ENCODE measurements at regions not wholly inside any gene's neighbourhood (a gene's known extent, or its start where the extent isn't known, plus 50 kb on each side); places are given as distances from the start of the nearest gene placed in this dataset.

DNA sequence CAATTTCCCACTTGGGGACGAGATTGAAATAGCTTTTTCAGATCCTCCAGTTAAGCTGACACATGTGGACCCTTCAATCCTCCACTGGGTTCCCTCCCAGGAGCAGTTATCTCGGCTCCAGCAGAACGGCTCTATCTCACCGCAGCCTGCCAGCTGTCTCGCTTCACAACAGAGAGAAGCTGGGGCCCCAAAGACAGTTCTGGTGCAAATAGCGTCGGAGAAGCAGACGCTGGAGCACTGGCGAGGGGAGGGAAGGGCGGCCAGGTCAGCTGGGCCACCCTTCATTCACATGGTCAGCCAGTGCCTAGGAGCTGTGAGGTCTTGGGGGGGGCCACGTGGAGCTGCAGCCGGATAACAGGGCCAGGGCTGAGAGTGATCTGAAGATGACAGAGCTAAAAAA, 141.3 kb upstream of the SDK2 start:
- DNase-seq (ENCODE audit: low spot score), result no peak

DNA sequence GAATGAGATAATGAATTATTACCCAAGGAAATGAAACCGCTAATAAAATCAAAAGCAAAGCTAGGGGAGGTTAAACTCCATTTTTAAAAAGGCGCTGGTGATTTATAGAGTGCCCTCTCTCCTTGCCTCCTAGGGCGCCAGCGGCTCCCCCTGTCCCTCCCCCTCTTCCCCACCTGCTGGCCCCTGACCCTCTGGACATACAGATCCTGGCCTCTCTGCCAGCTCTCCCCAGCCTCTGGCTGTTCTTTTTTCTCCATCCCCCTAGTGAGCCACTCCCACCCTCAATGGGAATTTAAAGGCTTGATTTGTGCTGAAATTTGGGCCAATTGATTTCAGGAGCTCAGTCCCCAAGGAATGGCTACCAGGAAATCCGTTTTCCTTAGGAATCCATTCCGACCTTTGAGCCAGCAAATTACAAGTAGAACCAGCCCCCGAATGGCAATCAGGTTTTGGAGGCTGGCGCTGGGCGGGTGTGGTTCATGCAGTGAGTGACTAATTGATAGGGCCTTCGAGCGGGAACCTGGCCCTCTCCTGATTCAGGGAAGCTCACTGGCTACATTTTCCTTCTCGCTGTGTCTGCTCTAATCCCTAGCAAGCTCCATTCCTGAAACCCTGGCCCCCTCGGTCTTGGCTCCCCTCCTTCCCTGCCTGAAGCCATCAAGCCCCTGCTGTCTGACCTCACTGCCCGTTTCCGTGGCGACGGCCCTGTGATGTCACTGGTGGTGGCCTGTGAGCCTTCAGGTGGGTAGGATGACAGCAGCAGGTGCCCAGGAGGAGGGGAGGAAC, 141.9 kb upstream of the SDK2 start:
- DNase-seq (ENCODE audit: low spot score), result no peak

DNA sequence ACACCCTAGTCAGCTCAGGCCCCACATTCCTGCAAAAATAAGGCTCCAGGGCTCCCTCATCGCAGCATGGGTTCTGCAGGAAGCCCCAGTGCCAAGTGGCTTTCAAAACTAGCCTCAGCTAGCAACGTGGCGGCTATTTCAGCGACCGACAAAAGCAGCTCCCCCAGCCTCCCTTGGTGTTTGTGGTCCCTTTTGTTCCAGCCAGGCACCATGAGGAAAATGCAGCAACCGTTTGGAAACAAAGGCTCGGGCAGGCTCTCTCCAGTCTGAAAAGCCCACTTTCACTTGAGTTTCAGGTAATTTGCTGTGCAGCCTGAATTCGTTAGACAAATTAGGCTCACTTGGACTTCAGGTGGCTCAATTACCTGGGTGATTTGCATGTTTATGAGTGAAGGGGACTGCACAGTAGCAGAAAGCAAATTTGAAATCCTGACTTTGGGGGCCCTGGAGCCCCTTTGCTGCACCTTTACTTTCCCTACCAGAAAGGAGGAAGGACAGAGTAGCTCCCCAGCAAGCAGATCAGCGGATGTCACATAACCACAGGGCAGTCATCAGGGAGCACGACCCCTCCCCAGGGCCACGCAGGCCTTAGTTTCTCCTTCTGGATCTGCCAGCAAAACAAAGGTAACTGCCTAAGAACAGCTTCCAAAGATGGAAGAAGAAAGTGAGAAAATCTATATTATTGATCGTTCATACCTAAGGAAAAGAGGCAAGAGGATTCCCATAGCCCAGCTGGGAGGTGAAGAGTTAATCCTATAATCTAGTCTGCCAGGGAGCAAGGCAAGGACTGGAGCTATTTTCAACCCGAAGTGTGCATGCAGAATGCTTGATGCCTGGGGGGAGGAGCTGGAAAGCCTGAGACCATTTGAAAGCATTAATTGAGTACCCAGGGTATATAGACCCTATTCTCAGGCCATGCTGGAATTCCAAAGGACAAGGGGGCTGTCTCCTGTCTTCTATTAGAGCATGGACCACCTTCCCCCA, 143.1 kb upstream of the SDK2 start:
- DNase-seq (ENCODE audit: low spot score), result no peak

GRCh38 chr17:73788111-73788510, 143.9 kb upstream of the SDK2 start:
- no peak for DNase-seq (ENCODE audit: low spot score)

DNA sequence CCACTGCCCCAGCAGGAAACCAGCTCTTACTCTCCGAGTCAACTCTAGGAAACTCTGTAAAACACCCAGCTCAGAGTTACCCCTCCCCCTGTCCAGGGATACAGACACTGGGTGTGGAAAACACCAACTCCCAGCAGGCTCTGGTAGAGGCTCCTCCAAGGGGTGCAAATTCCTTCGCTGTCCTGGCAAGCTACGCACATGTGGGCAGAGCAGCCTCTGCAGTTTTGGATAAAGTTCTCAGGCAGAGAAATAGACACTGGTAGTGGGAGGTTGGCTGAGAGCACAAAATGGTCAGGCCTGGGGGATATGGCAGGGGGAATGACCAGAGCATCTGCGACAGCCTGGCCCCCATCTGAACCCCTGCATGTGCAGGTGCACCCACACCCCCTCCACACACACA, 146.9 kb upstream of the SDK2 start:
- DNase-seq (ENCODE audit: low spot score), result no peak

DNA sequence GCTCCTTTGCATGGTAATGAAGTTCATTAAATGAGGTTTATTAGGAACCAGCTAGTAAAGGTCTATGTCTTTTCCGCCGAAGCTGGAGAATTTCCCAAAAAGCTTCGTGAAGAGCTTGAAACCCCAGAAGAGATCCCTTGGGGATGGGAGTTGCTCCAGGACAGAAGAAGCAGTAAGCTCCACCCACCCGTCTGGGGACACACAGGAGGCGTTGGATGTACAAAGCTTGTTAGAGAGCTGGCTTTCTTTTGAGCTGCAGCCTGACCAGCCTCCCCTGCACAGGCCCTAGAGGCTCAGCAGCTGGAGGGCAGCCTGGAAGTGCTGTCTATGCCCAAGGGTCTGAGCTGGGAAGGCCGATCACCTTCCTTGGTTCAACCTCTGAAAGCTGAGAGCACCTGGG, 147.4 kb upstream of the SDK2 start:
- DNase-seq (ENCODE audit: low spot score), result no peak

- DNase-seq (ENCODE audit: low spot score), result no peak
These were observed 148.7 kb upstream of the SDK2 start for GRCh38 chr17:73792994-73793393.

GRCh38 chr17:73794336-73794735, 150.1 kb upstream of the SDK2 start:
- peak; percentile 20 for DNase-seq (ENCODE audit: low spot score)

DNA sequence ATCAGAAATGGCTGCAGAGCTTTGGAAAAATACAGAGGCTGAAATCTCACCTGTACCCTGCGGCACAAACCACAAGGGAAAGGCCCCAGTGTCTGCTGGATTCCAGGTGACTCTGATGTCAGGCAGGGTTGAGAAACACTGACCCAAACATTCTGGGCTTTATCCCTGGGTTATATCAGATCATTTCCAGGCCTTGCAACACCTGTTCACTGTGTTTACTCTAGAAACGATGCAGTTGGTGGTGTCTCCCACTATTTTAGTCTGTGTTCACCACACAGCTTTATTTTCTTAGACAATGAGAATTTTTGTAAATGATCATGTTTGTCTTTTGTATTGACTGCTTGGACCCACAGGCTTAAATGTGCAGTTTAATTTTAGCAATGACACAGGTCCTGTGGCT, 151.5 kb upstream of the SDK2 start:
- DNase-seq (ENCODE audit: low spot score), result no peak

DNA sequence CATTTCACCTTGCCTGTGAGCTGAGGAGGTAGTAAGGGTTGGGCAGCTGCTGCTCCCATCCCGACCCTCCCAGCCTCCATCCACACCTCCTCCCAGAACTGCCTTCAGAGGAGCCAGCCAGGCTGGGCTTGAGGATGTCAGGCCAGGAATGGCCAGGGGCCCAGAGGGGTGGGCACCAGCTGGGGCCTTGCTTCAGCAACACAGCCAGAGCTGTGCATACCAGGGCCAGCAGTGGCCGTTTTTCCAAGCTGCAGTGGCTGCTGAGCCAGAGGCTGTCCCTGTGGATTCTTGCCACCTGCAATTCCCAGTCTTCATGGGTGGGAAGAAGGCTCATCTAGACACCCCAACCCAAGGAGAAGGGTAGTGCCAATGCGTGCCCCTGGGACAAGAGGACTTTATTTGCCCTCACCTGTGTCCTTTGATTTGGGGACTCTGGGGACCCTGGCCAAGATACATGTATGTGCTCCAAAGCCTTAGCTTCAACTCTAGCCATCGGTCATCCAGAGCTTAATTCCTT, 153.4 kb upstream of the SDK2 start:
- DNase-seq (ENCODE audit: low spot score), result no peak

GRCh38 chr17:73798111-73798748, 154.0 kb upstream of the SDK2 start:
- peak; percentile 97 for DNase-seq (ENCODE audit: low spot score)

DNA sequence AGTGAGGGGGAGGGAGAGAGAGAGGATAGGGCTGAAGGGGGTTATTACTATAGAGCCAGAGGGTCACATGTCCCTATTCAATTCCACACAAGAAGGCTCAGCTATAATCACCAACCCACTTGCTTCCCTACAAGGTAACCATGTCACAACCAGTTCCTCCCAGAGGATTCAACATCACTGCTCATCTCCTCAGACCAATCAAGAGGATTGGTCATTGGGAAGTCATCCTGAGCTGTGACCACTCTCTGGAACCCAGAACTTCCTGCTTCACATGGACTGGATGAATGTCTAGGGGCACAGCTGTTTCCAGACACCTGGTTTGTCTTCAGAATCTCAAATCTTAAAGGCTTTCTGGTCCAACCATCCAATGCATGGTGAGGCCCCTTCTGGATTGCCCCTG, 154.9 kb upstream of the SDK2 start:
- no peak for DNase-seq (ENCODE audit: low spot score)

DNA sequence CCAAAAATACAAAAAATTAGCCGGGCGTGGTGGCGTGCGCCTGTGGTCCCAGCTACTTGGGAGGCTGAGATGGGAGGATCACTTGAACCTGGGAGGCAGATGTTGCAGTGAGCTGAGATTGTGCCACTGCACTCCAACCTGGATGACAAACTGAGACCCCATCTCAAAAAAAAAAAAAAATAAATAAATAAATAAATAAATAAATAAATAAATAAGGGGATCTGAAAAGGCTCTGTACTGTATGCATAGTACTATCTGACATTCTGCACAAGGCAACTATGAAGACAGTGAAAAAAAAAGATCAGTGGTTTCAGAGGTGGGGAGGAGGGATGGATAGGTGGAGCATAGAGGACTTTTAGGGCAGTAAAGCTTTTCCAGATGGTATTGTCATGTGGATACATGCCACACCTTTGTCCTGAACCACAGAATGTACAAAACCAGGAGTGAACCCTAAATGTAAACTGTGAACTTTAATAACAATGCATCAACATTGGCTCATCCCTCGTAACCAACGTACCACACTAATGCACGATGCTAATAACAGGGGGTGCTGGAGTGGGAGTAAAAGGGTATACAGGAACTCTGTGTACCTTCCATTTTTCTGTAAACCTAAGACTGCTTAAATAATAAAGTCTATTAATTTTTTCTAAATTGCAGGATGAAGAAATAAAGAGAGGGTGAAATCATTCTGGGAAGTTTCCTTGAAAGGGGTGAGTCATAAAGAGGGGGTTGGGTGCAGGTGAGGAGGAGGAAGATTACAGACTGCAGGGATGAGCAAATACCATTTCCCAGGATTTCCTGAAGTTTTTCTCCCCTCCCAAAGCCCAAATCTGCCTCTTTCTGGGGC, 155.8 kb upstream of the SDK2 start:
- DNase-seq (ENCODE audit: low spot score), result no peak

- DNase-seq (ENCODE audit: low spot score), result no peak
These were observed 156.6 kb upstream of the SDK2 start for GRCh38 chr17:73800893-73801292.

GRCh38 chr17:73801455-73802100, 157.3 kb upstream of the SDK2 start:
- no peak for DNase-seq (ENCODE audit: low spot score)

- no peak for DNase-seq (ENCODE audit: low spot score)
These were observed 158.1 kb upstream of the SDK2 start for GRCh38 chr17:73802314-73802713.

GRCh38 chr17:73802871-73803270, 158.6 kb upstream of the SDK2 start:
- no peak for DNase-seq (ENCODE audit: low spot score)

- DNase-seq (ENCODE audit: low spot score), result no peak
These were observed 159.8 kb upstream of the SDK2 start for GRCh38 chr17:73803964-73804435.

- DNase-seq (ENCODE audit: low spot score), result no peak
These were observed 162.5 kb upstream of the SDK2 start for GRCh38 chr17:73806768-73807167.

DNA sequence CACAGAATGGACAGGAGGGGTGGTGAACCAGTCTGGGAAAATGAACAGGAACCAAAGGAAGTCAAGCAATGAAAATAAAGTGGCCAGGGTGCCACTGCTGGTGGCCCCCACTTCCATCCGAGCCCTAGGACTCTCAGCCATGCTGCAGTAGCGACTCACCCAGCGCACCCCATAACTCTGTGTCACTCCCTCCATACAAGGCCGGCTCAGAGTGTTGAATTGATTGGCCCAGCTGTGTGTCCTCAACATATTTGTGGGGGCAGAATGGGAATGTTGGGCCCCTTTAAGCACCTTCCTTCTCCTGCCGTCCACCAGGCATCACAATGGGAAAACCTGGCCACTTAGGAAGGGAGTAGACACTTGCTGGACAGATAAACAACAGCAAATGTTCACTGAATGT, 169.0 kb upstream of the SDK2 start:
- DNase-seq (ENCODE audit: low spot score), result no peak

- DNase-seq (ENCODE audit: low spot score), result no peak
These were observed 169.8 kb upstream of the SDK2 start for GRCh38 chr17:73814075-73814474.
